Fibroblast of mammary gland (primary cell): ENCODE measurements at regions not wholly inside any gene's neighbourhood (a gene's known extent, or its start where the extent isn't known, plus 50 kb on each side); places are given as distances from the start of the nearest gene placed in this dataset.
A peak's percentile ranks its signal among the peaks of the same experiment; 100 is the strongest.

ENCODE experiments used
- DNase-seq: peaks from one replicate; pipeline ENCODE4 v3.0.0-alpha.2; 2010; ENCODE audit warnings: low read depth
- H3K4me3 ChIP-seq: 2 replicates; pipeline ENCODE4 v1.5.1; 2011; ENCODE audit warnings: low read depth, mild to moderate bottlenecking, low read length, moderate library complexity; ENCODE audit not compliant: control insufficient read depth
- CTCF ChIP-seq: conservative IDR thresholded peaks from 2 replicates; pipeline ENCODE4 v1.5.1; 2011; ENCODE audit warnings: low read depth, low read length, inconsistent platforms; ENCODE audit not compliant: control insufficient read depth, insufficient read depth

DNA sequence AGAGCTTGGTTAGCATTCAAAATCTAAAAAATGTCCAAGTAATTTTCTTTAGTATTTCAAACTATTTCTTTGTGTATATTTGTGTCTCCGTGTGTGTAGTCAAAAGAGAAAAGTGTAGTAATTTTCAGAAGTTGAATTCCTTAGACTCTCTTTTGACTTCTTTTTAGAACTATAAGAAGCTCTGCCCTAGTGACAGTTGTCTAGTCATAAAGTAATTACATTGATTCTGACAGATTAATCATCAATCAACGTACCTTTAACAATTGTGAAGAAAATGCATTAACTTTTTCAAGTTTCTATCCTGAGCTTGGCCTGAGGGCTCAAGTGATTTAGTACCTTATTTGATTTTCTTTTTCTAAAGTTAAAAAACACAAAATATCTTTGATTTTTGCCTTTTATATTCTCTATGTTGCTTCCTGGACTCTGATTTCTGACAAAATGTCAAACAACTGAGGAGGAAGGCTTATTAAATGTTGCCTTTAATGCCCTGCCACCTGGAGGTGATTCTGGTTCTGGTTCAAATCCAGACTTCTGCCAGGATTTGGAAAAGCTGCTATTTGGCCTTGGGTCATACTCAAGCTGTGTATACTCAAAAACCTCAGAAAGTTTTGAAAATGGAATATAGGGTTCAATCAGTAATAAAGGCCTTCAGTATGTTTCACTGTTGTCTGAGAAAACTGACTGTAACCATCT is 653.6 kb downstream of the NSUN3 start:
- TF ChIP-seq CTCF: no peak
- no peak for DNase-seq
- no peak overlapping the region for H3K4me3 ChIP-seq

DNA sequence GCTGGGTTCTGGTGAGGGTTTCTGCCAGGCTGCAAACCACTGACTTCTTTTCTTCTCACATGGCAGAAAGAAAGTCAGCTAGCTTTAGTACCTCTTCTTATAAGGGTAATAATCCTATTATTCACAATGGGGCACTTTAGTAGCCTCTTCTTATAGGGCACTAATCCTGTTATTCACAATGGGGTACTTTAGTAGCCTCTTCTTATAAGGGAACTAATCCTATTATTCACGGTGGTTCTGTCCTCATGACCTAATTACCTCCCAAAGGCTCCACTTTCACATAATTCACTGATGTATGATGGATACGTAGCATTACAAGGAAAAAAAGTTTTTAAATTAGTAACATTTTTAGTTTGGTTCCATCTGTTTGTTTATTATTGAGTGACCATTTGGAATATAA is 671.3 kb downstream of the NSUN3 start:
- H3K4me3 ChIP-seq: no peak overlapping the region
- no peak for DNase-seq
- no peak for TF ChIP-seq CTCF

DNA sequence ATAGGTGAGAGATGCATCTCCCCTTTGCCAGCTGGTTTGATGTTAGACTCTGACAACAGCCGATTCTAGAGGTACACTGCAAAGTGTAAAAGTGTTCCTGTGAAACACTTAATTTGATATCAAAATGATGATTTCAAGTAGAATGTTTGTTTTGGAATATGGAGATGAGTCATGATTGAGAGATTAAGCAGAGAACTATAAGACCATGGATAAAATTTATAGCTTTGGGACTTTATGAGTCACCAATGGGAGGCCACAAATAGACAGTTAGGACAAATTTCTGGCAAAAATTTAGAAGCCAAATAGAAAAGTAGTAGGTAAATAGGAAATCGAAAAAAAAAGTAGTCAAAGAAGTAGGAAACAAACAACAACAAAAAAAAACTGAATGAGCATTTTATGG is 672.5 kb downstream of the NSUN3 start:
- peak; percentile 2 for DNase-seq
- TF ChIP-seq CTCF: no peak
- no peak overlapping the region for H3K4me3 ChIP-seq

DNA sequence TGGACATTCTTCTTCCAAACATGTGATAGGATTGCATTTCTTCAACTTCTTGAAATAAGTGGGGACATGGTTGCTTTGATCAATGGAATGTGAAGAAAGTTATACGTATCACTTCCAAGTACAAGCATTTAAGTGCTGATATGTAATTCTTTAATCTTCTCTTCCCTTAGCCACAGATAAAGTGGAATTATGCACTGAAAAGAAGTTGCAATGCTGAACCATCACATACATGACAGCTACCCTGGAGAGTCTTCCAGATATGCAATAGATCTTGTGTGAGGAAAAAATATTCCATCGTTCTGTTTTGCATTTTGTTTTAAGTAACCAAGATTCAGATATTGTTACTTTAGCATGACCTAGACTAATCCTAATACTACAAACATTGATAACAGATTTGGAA is 674.3 kb downstream of the NSUN3 start:
- no peak for TF ChIP-seq CTCF
- DNase-seq: no peak
- H3K4me3 ChIP-seq: no peak overlapping the region

DNA sequence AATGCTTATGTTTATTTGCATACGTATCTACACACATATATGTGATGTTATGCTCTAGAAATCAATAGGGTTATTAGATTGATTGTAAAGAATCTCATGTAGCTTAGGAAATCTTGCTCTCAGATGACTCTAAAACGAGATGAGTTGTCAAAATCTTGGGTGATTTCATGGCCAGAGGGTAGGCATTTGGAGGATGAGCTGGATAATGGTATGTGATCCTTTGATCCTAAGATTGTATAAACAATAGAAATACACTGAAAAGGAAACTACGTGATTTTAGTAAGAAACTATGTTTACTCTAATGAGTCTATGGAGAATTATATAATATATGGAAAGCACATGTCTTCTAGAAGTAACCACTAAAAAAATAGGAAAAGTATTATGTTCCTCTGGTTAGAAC is 676.6 kb downstream of the NSUN3 start:
- DNase-seq: no peak
- no peak overlapping the region for H3K4me3 ChIP-seq
- no peak for TF ChIP-seq CTCF

DNA sequence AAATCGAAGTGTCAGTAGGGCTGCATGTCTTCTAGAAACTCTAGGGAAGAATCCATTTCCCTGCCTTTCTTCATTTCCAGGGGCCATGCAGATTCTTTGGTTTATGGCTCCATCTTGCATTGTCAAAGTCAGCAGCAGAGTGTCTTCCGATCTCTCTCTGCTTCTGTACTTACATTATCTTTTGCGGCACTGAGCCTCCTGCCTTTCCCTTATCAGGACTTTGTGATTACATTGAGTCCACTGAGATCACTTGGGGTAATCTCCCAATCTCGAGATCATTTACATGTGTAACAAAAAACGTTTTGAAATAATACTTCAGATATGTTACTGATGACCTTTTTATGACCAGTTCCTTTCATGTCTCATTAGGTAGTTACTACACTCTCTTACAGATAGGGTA is 695.9 kb downstream of the NSUN3 start:
- no peak for DNase-seq
- no peak for TF ChIP-seq CTCF
- no peak overlapping the region for H3K4me3 ChIP-seq

DNA sequence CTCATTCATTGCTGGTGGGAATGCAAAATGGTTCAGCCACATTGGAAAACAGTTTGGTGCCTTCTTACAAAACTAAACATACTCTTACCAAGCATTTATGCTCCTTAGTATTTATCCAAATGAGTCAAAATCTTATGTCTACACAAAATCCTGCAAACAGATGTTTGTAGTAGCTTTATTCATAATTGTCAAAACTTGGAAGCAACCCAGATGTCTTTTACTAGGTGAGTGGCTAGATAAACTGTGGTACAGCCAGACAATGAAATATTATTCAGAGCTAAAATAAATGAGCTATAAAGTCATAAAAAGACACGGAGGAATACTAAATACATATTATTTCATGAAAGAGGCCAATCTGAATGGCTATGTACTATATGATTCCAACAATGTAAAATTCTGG is 709.5 kb downstream of the NSUN3 start:
- DNase-seq: no peak
- no peak for TF ChIP-seq CTCF
- H3K4me3 ChIP-seq: no peak overlapping the region
